Panc1 (cell line): ENCODE measurements at regions not wholly inside any gene's neighbourhood (a gene's known extent, or its start where the extent isn't known, plus 50 kb on each side); places are given as distances from the start of the nearest gene placed in this dataset.

Experiments
- SIN3A ChIP-seq: IDR thresholded peaks from 2 replicates; pipeline ENCODE4 v1.6.1; 2012; ENCODE audit warnings: low read depth, mild to moderate bottlenecking, low read length, moderate library complexity, borderline replicate concordance; ENCODE audit not compliant: insufficient read depth
- TCF7L2 ChIP-seq: IDR thresholded peaks from 2 replicates; pipeline ENCODE4 v1.6.1; 2011; ENCODE audit warnings: mild to moderate bottlenecking, low read depth, low read length, inconsistent platforms
- TF ChIP-seq, protein P1 (sequence below): fragments of 450-650 bp; IDR thresholded peaks from 2 replicates; pipeline ENCODE4 v1.5.1; 2017; ENCODE audit warnings: mild to moderate bottlenecking
- TF ChIP-seq, protein P2 (sequence below), 2 experiments: IDR thresholded peaks; 2 replicates each; pipeline ENCODE4 v1.6.1; 2011 to 2012; ENCODE audit warnings: low read depth in 2 of 2, control low read depth in 1 of 2, low read length in 1 of 2, mild to moderate bottlenecking in 1 of 2, moderate library complexity in 1 of 2; ENCODE audit not compliant: insufficient read depth in 1 of 2

DNA sequence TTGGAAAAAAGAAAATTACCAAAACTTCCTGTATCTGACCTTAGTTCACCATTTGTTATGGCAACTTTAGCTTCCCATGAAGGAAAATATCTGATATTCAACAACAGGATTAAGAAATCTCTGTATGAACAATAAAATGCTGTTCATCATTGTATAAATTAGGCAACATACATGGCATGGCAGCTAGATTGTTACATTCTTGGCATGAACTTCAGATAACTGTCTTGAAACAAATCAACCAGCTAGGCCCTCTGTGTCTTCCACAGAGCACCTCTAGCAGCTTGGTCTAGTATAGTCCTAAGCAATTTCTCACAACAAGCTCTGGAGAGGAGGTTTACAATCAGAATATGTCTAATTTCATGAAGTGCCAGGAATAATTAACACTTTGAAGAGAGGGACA lies 105.4 kb upstream of the PCDH7 start:
- TF ChIP-seq, protein P1, sequence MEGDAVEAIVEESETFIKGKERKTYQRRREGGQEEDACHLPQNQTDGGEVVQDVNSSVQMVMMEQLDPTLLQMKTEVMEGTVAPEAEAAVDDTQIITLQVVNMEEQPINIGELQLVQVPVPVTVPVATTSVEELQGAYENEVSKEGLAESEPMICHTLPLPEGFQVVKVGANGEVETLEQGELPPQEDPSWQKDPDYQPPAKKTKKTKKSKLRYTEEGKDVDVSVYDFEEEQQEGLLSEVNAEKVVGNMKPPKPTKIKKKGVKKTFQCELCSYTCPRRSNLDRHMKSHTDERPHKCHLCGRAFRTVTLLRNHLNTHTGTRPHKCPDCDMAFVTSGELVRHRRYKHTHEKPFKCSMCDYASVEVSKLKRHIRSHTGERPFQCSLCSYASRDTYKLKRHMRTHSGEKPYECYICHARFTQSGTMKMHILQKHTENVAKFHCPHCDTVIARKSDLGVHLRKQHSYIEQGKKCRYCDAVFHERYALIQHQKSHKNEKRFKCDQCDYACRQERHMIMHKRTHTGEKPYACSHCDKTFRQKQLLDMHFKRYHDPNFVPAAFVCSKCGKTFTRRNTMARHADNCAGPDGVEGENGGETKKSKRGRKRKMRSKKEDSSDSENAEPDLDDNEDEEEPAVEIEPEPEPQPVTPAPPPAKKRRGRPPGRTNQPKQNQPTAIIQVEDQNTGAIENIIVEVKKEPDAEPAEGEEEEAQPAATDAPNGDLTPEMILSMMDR, result no peak
- TF ChIP-seq, protein P2, sequence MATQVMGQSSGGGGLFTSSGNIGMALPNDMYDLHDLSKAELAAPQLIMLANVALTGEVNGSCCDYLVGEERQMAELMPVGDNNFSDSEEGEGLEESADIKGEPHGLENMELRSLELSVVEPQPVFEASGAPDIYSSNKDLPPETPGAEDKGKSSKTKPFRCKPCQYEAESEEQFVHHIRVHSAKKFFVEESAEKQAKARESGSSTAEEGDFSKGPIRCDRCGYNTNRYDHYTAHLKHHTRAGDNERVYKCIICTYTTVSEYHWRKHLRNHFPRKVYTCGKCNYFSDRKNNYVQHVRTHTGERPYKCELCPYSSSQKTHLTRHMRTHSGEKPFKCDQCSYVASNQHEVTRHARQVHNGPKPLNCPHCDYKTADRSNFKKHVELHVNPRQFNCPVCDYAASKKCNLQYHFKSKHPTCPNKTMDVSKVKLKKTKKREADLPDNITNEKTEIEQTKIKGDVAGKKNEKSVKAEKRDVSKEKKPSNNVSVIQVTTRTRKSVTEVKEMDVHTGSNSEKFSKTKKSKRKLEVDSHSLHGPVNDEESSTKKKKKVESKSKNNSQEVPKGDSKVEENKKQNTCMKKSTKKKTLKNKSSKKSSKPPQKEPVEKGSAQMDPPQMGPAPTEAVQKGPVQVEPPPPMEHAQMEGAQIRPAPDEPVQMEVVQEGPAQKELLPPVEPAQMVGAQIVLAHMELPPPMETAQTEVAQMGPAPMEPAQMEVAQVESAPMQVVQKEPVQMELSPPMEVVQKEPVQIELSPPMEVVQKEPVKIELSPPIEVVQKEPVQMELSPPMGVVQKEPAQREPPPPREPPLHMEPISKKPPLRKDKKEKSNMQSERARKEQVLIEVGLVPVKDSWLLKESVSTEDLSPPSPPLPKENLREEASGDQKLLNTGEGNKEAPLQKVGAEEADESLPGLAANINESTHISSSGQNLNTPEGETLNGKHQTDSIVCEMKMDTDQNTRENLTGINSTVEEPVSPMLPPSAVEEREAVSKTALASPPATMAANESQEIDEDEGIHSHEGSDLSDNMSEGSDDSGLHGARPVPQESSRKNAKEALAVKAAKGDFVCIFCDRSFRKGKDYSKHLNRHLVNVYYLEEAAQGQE (IDR thresholded peaks at IDR 0.05; ENCODE audit: insufficient read depth in 1 of 2, low read depth in 2 of 2, low read length in 1 of 2), result no peak
- no peak for TF ChIP-seq TCF7L2
- TF ChIP-seq SIN3A, result no peak
